ENCODE measurements at regions not wholly inside any gene's neighbourhood (a gene's known extent, or its start where the extent isn't known, plus 50 kb on each side); places are given as distances from the start of the nearest gene placed in this dataset.

- TF ChIP-seq, protein P1, sequence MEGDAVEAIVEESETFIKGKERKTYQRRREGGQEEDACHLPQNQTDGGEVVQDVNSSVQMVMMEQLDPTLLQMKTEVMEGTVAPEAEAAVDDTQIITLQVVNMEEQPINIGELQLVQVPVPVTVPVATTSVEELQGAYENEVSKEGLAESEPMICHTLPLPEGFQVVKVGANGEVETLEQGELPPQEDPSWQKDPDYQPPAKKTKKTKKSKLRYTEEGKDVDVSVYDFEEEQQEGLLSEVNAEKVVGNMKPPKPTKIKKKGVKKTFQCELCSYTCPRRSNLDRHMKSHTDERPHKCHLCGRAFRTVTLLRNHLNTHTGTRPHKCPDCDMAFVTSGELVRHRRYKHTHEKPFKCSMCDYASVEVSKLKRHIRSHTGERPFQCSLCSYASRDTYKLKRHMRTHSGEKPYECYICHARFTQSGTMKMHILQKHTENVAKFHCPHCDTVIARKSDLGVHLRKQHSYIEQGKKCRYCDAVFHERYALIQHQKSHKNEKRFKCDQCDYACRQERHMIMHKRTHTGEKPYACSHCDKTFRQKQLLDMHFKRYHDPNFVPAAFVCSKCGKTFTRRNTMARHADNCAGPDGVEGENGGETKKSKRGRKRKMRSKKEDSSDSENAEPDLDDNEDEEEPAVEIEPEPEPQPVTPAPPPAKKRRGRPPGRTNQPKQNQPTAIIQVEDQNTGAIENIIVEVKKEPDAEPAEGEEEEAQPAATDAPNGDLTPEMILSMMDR (conservative IDR thresholded peaks at IDR 0.05 in 1 of 2, IDR thresholded peaks at IDR 0.05 in 1 of 2; ENCODE audit: low read depth in 1 of 2, low read length in 2 of 2) = no peak
- TF ChIP-seq EZH2 (IDR thresholded peaks at IDR 0.05; ENCODE audit: low read length, missing control alignments) = no peak
These were observed 228.2 kb upstream of the LRFN5 start for GRCh38 chr14:41378526-41378925.

Measured in fibroblast of lung (primary cell).